ENCODE measurements at regions not wholly inside any gene's neighbourhood (a gene's known extent, or its start where the extent isn't known, plus 50 kb on each side); places are given as distances from the start of the nearest gene placed in this dataset.

- FAIRE-seq: no peak
Observed at GRCh38 chr16:51457775-51458174, 306.7 kb upstream of the SALL1 start.

DNA sequence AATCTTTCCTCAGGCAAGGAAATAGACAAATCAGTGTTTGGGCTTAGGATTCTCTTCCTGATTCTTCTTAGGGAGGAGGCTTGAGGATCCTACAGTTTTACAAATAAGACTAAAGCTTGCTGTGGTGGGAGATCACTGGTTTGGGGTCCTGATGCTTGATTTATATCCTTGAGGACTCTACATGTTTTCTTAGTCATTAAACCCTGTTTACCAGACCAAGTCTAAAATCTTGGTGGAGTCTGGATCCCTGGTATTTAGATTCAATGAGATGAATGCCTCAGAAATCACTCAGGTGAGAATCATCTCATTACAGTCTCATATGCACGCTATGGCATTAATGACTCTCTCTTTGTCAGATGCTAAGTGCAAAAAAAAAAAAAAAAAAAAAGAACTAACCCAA is 304.3 kb upstream of the SALL1 start:
- FAIRE-seq (no peak), DNase-seq (ENCODE audit: insufficient read length, low spot score) (no peak)
- TF ChIP-seq, protein P1, sequence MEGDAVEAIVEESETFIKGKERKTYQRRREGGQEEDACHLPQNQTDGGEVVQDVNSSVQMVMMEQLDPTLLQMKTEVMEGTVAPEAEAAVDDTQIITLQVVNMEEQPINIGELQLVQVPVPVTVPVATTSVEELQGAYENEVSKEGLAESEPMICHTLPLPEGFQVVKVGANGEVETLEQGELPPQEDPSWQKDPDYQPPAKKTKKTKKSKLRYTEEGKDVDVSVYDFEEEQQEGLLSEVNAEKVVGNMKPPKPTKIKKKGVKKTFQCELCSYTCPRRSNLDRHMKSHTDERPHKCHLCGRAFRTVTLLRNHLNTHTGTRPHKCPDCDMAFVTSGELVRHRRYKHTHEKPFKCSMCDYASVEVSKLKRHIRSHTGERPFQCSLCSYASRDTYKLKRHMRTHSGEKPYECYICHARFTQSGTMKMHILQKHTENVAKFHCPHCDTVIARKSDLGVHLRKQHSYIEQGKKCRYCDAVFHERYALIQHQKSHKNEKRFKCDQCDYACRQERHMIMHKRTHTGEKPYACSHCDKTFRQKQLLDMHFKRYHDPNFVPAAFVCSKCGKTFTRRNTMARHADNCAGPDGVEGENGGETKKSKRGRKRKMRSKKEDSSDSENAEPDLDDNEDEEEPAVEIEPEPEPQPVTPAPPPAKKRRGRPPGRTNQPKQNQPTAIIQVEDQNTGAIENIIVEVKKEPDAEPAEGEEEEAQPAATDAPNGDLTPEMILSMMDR (IDR thresholded peaks at IDR 0.05; ENCODE audit: insufficient read depth, missing control alignments): no peak

More at GRCh38 chr16:51457775-51458174, 306.7 kb upstream of the SALL1 start:
- no peak for DNase-seq (ENCODE audit: insufficient read length, low spot score)
- TF ChIP-seq, protein P1 (IDR thresholded peaks at IDR 0.05; ENCODE audit: insufficient read depth, missing control alignments): no peak

- FAIRE-seq (no peak), DNase-seq (ENCODE audit: insufficient read length, low spot score) (no peak)
Observed at GRCh38 chr16:51453251-51453650, 302.2 kb upstream of the SALL1 start.

GRCh38 chr16:51450909-51451308 is 299.8 kb upstream of the SALL1 start:
- FAIRE-seq (no peak), DNase-seq (ENCODE audit: insufficient read length, low spot score) (no peak)
- TF ChIP-seq, protein P1 (IDR thresholded peaks at IDR 0.05; ENCODE audit: insufficient read depth, missing control alignments): no peak

More at GRCh38 chr16:51453251-51453650, 302.2 kb upstream of the SALL1 start:
- TF ChIP-seq, protein P1 (IDR thresholded peaks at IDR 0.05; ENCODE audit: insufficient read depth, missing control alignments): no peak

- TF ChIP-seq, protein P1 (IDR thresholded peaks at IDR 0.05; ENCODE audit: insufficient read depth, missing control alignments): no peak
- FAIRE-seq (no peak), DNase-seq (ENCODE audit: insufficient read length, low spot score) (no peak)
Observed at GRCh38 chr16:51450376-51450775, 299.3 kb upstream of the SALL1 start.

DNA sequence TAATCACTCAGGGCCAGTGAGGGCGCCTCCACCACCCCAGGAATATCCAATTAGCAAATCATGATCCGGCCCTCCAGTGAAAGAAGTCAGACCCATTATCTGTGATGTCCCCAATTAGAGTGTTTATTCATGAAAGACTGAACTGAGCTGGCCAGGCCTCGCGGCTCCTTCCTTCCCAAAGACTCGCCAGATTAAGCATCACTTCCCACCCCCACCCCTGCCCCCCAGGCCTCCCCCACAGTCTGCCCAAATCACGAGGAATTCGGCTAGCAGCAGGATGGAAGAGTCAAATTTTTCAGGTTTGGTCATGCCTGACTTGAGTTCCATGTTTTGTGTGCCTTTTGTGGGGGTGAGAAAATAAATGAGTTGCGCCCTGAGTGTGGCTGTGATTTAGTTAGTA is 298.4 kb upstream of the SALL1 start:
- no peak for FAIRE-seq
- TF ChIP-seq, protein P1 (IDR thresholded peaks at IDR 0.05; ENCODE audit: insufficient read depth, missing control alignments): no peak
- DNase-seq (ENCODE audit: insufficient read length, low spot score): no peak

- FAIRE-seq: no peak
- no peak for DNase-seq (ENCODE audit: insufficient read length, low spot score)
- TF ChIP-seq, protein P1 (IDR thresholded peaks at IDR 0.05; ENCODE audit: insufficient read depth, missing control alignments): no peak
Observed at GRCh38 chr16:51445250-51445649, 294.2 kb upstream of the SALL1 start.
